Activated T-cell treated with anti-CD3 and anti-CD28 coated beads, Interleukin-2, amount 50 U/mL, for 24 hours (primary cell): ENCODE measurements at regions not wholly inside any gene's neighbourhood (a gene's known extent, or its start where the extent isn't known, plus 50 kb on each side); places are given as distances from the start of the nearest gene placed in this dataset.

Experiments used
- DNase-seq: peaks from one replicate; pipeline ENCODE4 v3.0.0-alpha.2; 2020
- H3K27ac Mint-ChIP-seq: 2 replicates; pipeline ENCODE4 v1.8.0; 2020; ENCODE audit warnings: mild to moderate bottlenecking, mixed read lengths
- H3K27me3 Mint-ChIP-seq: 2 replicates; pipeline ENCODE4 v1.8.0; 2020; ENCODE audit warnings: mixed read lengths
- H3K36me3 Mint-ChIP-seq: 2 replicates; pipeline ENCODE4 v1.8.0; 2020; ENCODE audit warnings: low read depth, mixed read lengths
- H3K4me1 Mint-ChIP-seq: 2 replicates; pipeline ENCODE4 v1.8.0; 2020; ENCODE audit warnings: low read depth, mixed read lengths
- H3K4me3 Mint-ChIP-seq: 2 replicates; pipeline ENCODE4 v1.8.0; 2020; ENCODE audit warnings: mild to moderate bottlenecking, moderate library complexity, mixed read lengths
- H3K9me3 Mint-ChIP-seq: 2 replicates; pipeline ENCODE4 v1.8.0; 2020; ENCODE audit warnings: mixed read lengths

GRCh38 chr9:105178076-105178475 lies 66.4 kb upstream of the SLC44A1 start:
- DNase-seq = no peak
- H3K27me3 Mint-ChIP-seq = no peaks in the 10 kb centered on the region
- no peak overlapping the region for H3K4me3 Mint-ChIP-seq
- no peaks in the 10 kb centered on the region for H3K36me3 Mint-ChIP-seq
- H3K9me3 Mint-ChIP-seq = no peaks in the 10 kb centered on the region
- H3K27ac Mint-ChIP-seq = no peak overlapping the region
- H3K4me1 Mint-ChIP-seq = no peaks in the 10 kb centered on the region

GRCh38 chr9:105187781-105188180 lies 56.7 kb upstream of the SLC44A1 start:
- Mint-ChIP-seq H3K4me3 (no peak overlapping the region), H3K27me3 (peaks cover 11% of the 10 kb centered on the region)

GRCh38 chr9:105188746-105189145 lies 55.7 kb upstream of the SLC44A1 start:
- no peak overlapping the region for H3K27ac Mint-ChIP-seq
- no peak overlapping the region for H3K4me3 Mint-ChIP-seq
- H3K36me3 Mint-ChIP-seq = no peaks in the 10 kb centered on the region
- H3K27me3 Mint-ChIP-seq = peaks cover 11% of the 10 kb centered on the region
- no peak for DNase-seq
- H3K9me3 Mint-ChIP-seq = no peaks in the 10 kb centered on the region
- H3K4me1 Mint-ChIP-seq = no peaks in the 10 kb centered on the region

More at GRCh38 chr9:105187781-105188180, 56.7 kb upstream of the SLC44A1 start:
- no peaks in the 10 kb centered on the region for H3K9me3 Mint-ChIP-seq
- no peak overlapping the region for H3K27ac Mint-ChIP-seq
- H3K36me3 Mint-ChIP-seq = no peaks in the 10 kb centered on the region
- no peak for DNase-seq
- no peaks in the 10 kb centered on the region for H3K4me1 Mint-ChIP-seq

GRCh38 chr9:105191508-105192121 lies 52.8 kb upstream of the SLC44A1 start:
- no peaks in the 10 kb centered on the region for H3K9me3 Mint-ChIP-seq
- no peaks in the 10 kb centered on the region for H3K4me1 Mint-ChIP-seq
- H3K27ac Mint-ChIP-seq = no peak overlapping the region
- H3K27me3 Mint-ChIP-seq = peaks cover 17% of the 10 kb centered on the region
- H3K36me3 Mint-ChIP-seq = no peaks in the 10 kb centered on the region
- no peak for DNase-seq
- H3K4me3 Mint-ChIP-seq = no peak overlapping the region

GRCh38 chr9:105193560-105193959 lies 50.9 kb upstream of the SLC44A1 start:
- Mint-ChIP-seq H3K36me3 (no peaks in the 10 kb centered on the region), H3K9me3 (no peaks in the 10 kb centered on the region), H3K27me3 (peaks cover 15% of the 10 kb centered on the region), H3K27ac (no peak overlapping the region), H3K4me3 (no peak overlapping the region), H3K4me1 (no peaks in the 10 kb centered on the region)
- no peak for DNase-seq

- H3K4me3 Mint-ChIP-seq = no peak overlapping the region
- H3K4me1 Mint-ChIP-seq = no peaks in the 10 kb centered on the region
- no peaks in the 10 kb centered on the region for H3K36me3 Mint-ChIP-seq
- H3K27me3 Mint-ChIP-seq = peaks cover 12% of the 10 kb centered on the region
- H3K27ac Mint-ChIP-seq = no peak overlapping the region
- no peak for DNase-seq
- H3K9me3 Mint-ChIP-seq = no peaks in the 10 kb centered on the region
Measured at GRCh38 chr9:105194234-105194633, 50.2 kb upstream of the SLC44A1 start.
